HG03039 (cell line): ENCODE measurements at regions not wholly inside any gene's neighbourhood (a gene's known extent, or its start where the extent isn't known, plus 50 kb on each side); places are given as distances from the start of the nearest gene placed in this dataset.
"Not testable (repeated sequence)": the region's sequence is repeated elsewhere in the genome, so short reads cannot be mapped to it uniquely, and the experiment has no call there.

ENCODE experiments used
- ATAC-seq: cut with Tn5 transposase; IDR thresholded peaks from one replicate; pipeline ENCODE4 v1.9.1; 2021; ENCODE audit warnings: mild to moderate bottlenecking, moderate library complexity; ENCODE audit not compliant: unreplicated experiment

DNA sequence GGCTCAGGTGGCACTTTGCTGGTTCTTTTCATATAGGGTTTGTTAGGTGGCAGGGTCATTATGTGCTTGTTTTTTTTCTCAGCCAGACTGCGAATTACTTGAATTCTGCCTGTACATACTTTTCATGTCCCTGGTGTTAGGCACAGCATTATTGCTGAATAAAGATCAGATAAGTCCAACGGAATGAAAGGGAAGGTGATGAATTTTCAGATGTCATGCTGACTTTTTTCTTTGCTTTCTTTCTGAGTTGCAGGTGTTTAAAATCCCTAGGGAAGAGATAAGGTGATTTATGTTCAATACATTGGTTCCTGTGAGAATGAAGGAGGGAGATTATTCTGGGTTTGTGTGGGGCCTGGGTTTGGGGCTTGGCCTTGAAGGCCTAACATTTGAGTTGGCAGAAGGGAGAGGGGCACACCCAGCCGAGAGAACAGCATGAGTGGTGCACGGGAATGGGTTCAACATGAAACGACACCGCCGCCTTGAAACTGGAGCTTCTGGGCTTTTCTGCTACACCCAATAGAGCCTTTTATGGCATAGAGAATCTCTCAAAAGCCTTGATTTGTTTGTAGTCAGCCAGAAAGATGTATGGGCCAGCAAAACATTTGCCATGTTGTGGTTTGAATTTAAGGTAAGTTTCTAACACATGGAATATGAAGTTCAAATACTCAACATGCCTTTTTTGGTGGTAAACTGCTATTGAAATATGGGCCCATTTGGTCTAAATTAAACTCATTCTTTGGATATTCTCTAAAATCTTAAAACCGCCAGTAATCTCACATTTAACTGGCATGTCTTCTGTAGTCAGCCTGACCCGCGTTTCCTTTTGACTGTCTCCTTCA is 477.0 kb downstream of the PCNX1 start:
- ATAC-seq, result no peak

GRCh38 chr14:71387753-71388152 is 480.5 kb downstream of the PCNX1 start:
- ATAC-seq, result no peak

GRCh38 chr14:71388336-71388735 is 481.1 kb downstream of the PCNX1 start:
- ATAC-seq, result no peak

DNA sequence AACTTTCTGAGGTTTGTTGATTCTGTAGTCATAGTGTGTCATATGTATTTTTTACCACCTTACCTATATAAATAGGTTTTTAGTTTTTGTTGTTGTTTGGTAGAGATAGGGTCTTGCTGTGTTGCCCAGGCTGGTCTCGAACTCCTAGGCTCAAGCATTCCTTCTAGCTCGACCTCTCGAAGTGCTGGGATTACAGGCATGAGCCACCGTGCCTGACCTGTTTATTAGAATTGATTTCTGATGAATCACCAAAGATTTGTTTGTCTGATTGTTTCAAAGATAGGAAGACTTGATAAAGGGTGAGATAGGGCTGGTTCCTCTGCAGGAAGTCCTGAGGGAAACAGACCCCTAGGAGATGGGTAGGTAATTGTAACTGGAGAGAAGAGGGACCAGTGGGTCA is 481.6 kb downstream of the PCNX1 start:
- no peak for ATAC-seq

GRCh38 chr14:71394386-71394785 is 487.1 kb downstream of the PCNX1 start:
- no peak for ATAC-seq

DNA sequence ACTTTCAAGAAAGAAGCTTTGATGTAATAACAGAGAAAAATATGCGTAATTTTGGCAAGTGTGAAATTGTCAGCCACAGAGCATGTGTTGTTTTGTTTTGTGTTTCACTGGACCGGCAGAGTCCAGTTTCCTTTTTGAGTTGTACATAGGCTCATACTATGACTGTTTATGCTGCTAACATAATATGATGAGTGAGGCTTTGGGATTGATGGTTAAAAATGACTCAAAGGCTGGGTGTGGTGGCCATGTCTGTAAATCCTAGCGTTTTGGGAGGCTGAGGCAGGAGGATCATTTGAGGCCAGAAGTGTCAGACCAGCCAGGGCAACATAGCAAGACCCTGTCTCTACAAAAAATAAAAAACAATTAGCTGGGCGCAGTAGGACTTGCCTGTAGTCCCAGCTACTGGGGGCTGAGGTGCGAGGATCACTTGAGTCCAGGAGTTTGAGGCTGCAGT is 487.9 kb downstream of the PCNX1 start:
- ATAC-seq, result no peak

GRCh38 chr14:71395636-71396035 is 488.4 kb downstream of the PCNX1 start:
- no peak for ATAC-seq

DNA sequence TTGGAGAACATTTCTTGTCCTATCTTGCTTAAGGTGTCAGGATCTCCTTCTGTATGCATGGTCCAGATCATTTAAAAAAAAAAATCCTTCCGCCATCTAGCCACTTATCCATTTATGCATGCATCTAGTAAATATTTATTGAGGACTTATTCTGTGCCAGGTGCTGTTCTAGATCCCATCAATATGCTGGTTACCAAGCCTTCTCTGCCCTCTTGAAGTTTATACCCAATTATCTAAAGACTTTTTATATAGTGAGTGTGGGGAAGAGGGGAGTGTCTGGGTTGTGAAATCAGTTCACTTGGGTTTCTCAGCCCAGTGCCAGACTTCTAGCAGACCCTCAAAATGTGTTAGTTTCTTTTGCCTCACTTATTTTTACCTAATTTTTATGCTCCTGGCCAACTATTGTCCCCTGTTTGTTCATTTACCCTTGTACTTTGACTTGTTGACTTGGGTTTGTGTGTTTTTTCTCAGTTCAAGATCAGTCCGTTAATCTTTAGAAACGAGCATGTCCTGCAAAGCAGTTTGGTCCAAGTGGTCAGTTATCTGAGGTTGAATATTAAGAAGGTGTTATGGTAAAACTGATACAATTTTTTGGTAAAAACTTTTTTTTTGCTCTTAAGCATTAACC is 488.9 kb downstream of the PCNX1 start:
- no peak for ATAC-seq

- ATAC-seq, result no peak
Measured at GRCh38 chr14:71397371-71397770, 490.1 kb downstream of the PCNX1 start.

GRCh38 chr14:71398450-71398849 is 491.2 kb downstream of the PCNX1 start:
- peak; percentile 6 for ATAC-seq

DNA sequence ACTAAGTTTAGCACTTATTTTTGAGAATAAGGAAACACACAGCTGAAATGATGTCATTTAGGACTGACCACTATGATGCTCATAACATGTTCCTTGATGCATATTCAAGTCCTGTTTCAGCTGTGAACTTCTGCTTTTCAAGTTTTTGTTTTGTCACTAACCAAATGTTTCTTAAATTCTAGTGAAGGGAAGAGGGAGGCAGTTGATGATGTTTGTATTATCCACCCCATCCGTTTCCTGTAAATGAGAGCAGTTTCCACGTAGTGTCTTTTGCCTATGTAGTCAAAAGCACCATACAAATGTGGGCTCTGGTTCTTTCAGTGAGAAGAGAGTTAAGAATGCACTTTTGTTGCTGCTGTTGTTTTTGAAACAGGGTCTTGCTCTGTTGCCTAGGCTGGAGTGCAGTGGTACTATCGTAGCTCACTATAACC is 491.8 kb downstream of the PCNX1 start:
- peak; percentile 56 for ATAC-seq

GRCh38 chr14:71400871-71401321 is 493.6 kb downstream of the PCNX1 start:
- ATAC-seq, result no peak

- not testable (repeated sequence) for ATAC-seq
Measured at GRCh38 chr14:71402415-71402814, 495.2 kb downstream of the PCNX1 start.

GRCh38 chr14:71403656-71404055 is 496.4 kb downstream of the PCNX1 start:
- no peak for ATAC-seq

GRCh38 chr14:71405676-71406075 is 498.4 kb downstream of the PCNX1 start:
- no peak for ATAC-seq

- ATAC-seq, result no peak
Measured at GRCh38 chr14:71408362-71409030, 501.2 kb downstream of the PCNX1 start.

- ATAC-seq, result no peak
Measured at GRCh38 chr14:71410578-71411284, 503.5 kb downstream of the PCNX1 start.

- ATAC-seq, result no peak
Measured at GRCh38 chr14:71411285-71411595, 504.0 kb downstream of the PCNX1 start.

DNA sequence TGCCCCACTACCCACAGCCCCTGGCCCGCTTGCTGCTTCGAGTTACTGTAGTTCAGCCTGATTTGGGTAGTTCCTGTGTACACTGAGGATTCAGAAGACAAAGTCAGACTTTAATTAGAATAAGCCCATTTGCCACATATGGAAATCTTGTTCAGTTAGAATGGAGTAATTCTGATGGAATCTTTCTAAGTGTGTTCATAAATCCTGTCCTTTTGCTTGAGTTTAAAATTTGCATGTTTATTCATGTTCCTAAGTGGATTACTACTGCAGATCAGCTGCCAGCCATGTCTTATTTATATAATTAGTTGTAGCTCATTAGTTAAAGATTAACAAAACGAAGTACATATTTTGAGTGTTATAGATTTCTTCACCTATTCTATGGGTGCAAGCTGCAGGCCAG is 504.5 kb downstream of the PCNX1 start:
- ATAC-seq, result no peak

- ATAC-seq, result no peak
Measured at GRCh38 chr14:71414631-71415403, 507.6 kb downstream of the PCNX1 start.

GRCh38 chr14:71415404-71415690 is 508.1 kb downstream of the PCNX1 start:
- ATAC-seq, result no peak
